Stimulated activated effector memory CD8-positive, alpha-beta T cell treated with anti-CD3 and anti-CD28 coated beads, Interleukin-12 subunit alpha, Interleukin-12 subunit beta, amount 100 ng/mL, for 72 hours (primary cell): ENCODE measurements at regions not wholly inside any gene's neighbourhood (a gene's known extent, or its start where the extent isn't known, plus 50 kb on each side); places are given as distances from the start of the nearest gene placed in this dataset.

Experiments used
- ATAC-seq: fragments of 150-1000 bp; cut with Tn5 transposase; 2 replicates; pipeline ENCODE4 v1.10.0; 2021
- DNase-seq, 2 donors: peaks; one replicate each; pipeline ENCODE4 v3.0.0; 2021 to 2022; ENCODE audit warnings: low spot score in 2 of 2
- H3K27ac Mint-ChIP-seq: one replicate; pipeline ENCODE4 v1.8.0; 2022; ENCODE audit warnings: mild to moderate bottlenecking, mixed read lengths
- H3K36me3 Mint-ChIP-seq: one replicate; pipeline ENCODE4 v1.8.0; 2022; ENCODE audit warnings: mild to moderate bottlenecking, mixed read lengths
- H3K4me1 Mint-ChIP-seq: one replicate; pipeline ENCODE4 v1.8.0; 2022; ENCODE audit warnings: mixed read lengths
- H3K4me3 Mint-ChIP-seq: one replicate; pipeline ENCODE4 v1.8.0; 2022; ENCODE audit warnings: mild to moderate bottlenecking, mixed read lengths
- H3K9me3 Mint-ChIP-seq: one replicate; pipeline ENCODE4 v1.8.0; 2022; ENCODE audit warnings: mixed read lengths

DNA sequence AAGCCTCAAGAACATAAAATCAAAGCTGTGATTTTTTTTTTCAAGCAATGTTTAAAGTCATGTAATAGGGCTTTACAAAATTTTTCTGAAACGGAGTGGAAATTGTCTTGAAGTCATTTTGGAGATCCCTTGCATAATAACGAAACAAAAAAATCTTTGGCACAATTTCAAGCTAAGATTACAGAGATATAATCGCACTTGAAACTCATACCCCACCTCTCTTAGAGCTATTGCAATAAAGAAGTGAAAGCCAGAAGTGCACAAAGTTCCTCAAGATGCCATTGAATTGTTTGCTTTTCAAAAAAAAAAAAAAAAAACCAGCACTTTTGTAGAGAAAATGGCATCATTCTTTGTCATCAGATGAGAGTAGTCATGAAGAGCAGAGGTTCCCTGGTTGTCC lies 152.3 kb downstream of the PAX3 start:
- no peak overlapping the region for H3K27ac Mint-ChIP-seq
- no peaks in the 10 kb centered on the region for H3K4me1 Mint-ChIP-seq
- DNase-seq (no peak), ATAC-seq (no peak)
- peaks cover 3% of the 10 kb centered on the region for H3K9me3 Mint-ChIP-seq
- no peak overlapping the region for H3K4me3 Mint-ChIP-seq
- H3K36me3 Mint-ChIP-seq, result no peaks in the 10 kb centered on the region

DNA sequence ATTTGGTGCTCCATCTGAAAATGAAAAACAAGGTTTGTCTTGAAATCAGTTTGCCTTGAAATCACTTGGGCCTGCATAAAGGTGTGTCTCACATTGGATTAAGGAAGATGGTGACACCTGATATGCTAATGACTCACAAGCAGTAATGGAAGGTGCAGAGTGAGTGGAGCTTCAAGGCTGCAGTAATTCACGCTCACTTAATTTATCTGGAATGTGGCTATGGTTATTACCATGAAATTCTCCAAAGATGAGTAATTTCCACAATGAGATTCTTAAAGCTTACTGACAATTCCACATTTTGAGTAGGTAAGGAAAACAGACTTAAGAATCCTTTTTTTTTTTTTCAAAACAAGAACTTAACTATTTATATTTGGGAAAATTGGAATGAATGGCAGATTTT lies 156.8 kb downstream of the PAX3 start:
- no peak for ATAC-seq
- peaks cover 6% of the 10 kb centered on the region for H3K9me3 Mint-ChIP-seq
- H3K36me3 Mint-ChIP-seq, result no peaks in the 10 kb centered on the region
- H3K27ac Mint-ChIP-seq, result no peak overlapping the region
- no peak for DNase-seq
- no peaks in the 10 kb centered on the region for H3K4me1 Mint-ChIP-seq
- no peak overlapping the region for H3K4me3 Mint-ChIP-seq

DNA sequence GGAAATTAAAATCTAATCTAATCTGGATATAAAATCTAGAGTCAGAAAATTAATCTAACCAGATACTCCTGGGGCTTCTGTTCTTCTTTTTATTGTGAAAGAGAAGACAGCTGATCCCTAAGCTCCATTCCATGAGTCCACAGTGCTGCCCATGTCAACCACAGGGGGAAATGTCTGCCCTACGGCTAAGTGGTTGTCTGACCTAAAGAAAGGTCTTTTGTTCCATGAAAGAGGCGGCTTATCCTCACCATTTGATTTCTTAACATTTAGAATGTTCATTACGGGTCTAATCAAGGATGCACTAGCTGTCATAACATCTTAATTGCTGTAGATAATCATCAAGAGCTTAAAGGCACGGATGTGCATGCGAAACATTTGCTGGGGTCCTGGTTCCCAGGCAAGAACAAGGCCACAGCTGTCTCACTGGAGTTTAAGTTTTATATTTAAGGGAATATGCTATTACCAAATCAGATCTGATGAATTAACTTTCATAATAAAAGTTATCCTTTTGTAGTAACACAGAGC lies 162.6 kb downstream of the PAX3 start:
- ATAC-seq (no peak), DNase-seq (no peak)
- Mint-ChIP-seq H3K27ac (no peak overlapping the region), H3K4me1 (no peaks in the 10 kb centered on the region), H3K36me3 (no peaks in the 10 kb centered on the region), H3K4me3 (no peak overlapping the region), H3K9me3 (peaks cover 12% of the 10 kb centered on the region)

DNA sequence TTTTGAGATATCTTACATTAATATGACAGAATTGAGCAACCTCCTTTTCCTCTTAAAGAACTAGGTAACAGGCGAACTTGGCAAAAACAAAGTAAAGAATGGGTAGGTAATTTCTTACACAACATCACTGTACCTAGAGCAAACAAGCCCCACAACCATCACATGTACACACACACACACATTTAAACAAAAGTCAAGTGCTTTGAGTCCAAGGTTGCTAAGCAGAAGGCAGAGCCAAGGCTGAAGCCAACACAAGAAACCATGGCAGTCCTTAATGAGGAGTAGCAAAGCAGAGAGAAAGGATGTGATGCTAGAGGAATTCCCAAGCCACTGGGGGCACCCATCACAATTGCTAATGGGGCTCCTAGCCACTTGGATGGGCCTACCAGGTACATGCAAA lies 164.1 kb downstream of the PAX3 start:
- Mint-ChIP-seq H3K27ac (no peak overlapping the region), H3K4me1 (no peaks in the 10 kb centered on the region), H3K36me3 (no peaks in the 10 kb centered on the region), H3K9me3 (peaks cover 12% of the 10 kb centered on the region), H3K4me3 (no peak overlapping the region)
- ATAC-seq, result no peak
- no peak for DNase-seq

DNA sequence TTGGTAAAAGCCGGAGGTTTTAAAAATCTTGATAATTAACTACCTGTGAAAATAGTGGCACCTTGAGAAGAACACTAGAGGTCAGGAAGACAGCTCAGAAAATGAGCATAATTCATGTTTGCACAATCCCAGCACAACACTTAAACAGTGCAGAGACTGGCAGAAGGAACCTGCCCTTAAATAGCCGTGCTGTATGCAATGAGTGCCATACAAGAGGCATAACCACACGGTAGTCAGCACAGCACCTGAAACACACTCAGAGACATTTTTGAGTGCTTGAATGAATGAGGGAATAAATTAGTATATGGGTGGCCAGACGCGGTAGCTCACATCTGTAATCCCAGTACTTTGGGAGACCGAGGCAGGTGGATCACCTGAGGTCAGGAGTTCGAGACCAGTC lies 164.9 kb downstream of the PAX3 start:
- peaks cover 12% of the 10 kb centered on the region for H3K9me3 Mint-ChIP-seq
- no peaks in the 10 kb centered on the region for H3K4me1 Mint-ChIP-seq
- DNase-seq (no peak), ATAC-seq (no peak)
- no peak overlapping the region for H3K27ac Mint-ChIP-seq
- no peak overlapping the region for H3K4me3 Mint-ChIP-seq
- H3K36me3 Mint-ChIP-seq, result no peaks in the 10 kb centered on the region

DNA sequence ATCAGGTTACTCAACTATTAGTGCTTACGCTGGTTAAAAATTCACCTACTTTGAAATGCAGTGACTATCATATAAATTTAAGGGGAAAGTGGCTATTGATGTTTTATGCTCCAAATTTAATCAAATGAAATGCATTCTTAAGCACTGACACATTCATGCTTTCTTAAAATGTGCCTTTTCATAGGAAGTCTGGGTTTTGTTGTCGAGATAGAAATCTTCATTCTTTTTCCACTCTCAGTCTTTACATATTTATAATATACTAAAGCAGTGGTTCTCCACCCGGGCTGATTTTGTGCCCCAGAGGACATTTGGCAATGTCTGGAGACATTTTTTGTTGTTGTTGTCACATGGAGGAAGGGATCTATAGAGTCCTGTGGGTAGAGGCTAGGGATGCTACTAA lies 167.9 kb downstream of the PAX3 start:
- Mint-ChIP-seq H3K9me3 (peaks cover 6% of the 10 kb centered on the region), H3K4me1 (no peaks in the 10 kb centered on the region), H3K27ac (no peak overlapping the region), H3K4me3 (no peak overlapping the region), H3K36me3 (no peaks in the 10 kb centered on the region)
- no peak for ATAC-seq
- DNase-seq, result no peak

DNA sequence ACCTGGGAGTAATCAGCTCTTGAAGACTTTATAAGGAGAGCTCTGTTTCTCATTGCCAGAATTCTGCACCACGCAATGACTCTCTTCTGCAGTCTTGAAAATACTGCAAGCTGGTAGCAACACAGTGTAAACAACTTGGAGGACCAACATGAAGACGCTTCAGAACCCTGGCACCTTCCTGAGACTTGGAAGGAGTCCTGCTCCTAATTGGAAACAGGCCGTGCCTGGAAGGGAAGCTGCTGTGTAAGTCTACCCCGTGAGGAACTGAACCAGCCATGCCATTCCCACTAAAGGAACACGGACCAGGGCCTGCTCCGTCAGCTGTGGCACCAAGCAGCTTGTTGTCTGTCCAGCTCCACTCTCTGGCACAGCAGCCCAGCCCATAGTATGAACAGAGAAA lies 171.1 kb downstream of the PAX3 start:
- no peak overlapping the region for H3K27ac Mint-ChIP-seq
- no peaks in the 10 kb centered on the region for H3K4me1 Mint-ChIP-seq
- ATAC-seq (no peak), DNase-seq (no peak)
- H3K9me3 Mint-ChIP-seq, result peaks cover under 1% of the 10 kb centered on the region
- H3K4me3 Mint-ChIP-seq, result no peak overlapping the region
- no peaks in the 10 kb centered on the region for H3K36me3 Mint-ChIP-seq

DNA sequence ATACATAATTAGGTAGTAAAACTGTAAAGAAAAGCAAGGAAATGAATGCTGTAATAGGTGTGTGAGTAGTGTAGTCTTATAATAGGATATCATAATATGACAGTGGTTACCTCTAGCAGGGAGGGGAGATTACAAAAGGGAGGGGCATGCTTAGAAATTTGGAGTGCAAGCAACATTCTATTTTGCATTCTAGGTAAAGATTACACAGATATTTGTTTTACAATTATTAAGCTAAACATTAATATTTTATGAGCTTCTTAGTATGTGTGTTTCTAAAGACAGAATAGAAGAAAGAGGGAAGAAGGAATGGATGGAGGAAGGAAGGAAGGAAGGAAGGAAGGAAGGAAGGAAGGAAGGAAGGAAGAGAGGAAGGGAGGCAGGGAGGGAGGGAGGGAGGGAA lies 177.9 kb downstream of the PAX3 start:
- Mint-ChIP-seq H3K27ac (no peak overlapping the region), H3K4me3 (no peak overlapping the region), H3K4me1 (no peaks in the 10 kb centered on the region), H3K9me3 (peaks cover 6% of the 10 kb centered on the region), H3K36me3 (no peaks in the 10 kb centered on the region)
- DNase-seq, result no peak
- no peak for ATAC-seq

DNA sequence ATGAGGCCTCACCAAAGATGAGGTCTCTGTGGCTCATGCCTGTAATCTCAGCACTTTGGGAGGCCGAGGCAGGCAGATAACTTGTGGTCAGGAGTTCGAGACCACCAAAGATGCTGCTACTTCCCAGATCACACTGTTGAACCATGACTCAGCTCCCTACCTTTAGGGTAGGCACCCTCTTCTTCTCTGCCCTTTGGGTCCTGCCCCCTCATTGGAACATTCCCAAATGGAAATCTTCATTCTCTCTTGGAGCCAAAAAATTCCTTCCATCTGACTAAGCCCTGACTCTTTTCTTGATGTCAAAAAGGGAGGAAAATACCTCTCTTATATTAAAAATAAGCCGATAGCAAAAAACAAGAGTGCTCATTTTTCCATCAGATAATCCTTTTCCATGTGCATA lies 183.5 kb downstream of the PAX3 start:
- no peak for ATAC-seq
- H3K36me3 Mint-ChIP-seq, result no peaks in the 10 kb centered on the region

DNA sequence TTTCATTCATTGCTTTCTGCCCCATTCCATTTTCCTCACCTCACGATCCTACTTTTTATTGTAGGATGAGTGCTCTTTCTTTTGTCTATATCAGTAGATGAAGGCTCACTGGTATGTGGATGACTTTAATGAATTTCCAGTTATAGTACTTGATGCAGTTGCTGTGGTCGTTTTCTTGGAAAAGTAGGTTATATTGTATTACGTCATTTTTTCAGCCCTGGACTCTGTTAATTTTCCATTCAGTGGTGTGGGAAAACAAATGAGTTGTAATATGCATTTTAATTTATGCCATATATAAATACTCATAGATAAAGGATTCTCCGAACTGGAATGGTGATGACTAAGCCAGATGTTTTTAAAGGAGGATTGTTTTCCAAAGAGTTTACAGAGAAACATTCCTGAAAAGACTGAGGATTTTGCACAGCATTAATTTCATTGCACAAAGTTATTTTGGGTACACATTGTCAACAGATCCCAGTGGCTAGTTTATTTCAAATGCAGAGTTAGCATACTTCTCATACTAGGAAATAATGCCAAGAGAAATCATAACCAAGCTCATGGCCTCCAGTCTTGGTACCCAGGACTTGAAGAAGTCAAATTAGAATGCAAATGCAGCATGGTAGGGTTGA lies 189.7 kb downstream of the PAX3 start:
- DNase-seq (no peak), ATAC-seq (no peak)
- Mint-ChIP-seq H3K9me3 (no peaks in the 10 kb centered on the region), H3K4me3 (no peak overlapping the region), H3K27ac (no peak overlapping the region), H3K4me1 (no peaks in the 10 kb centered on the region), H3K36me3 (no peaks in the 10 kb centered on the region)

More for the DNA sequence above, 183.5 kb downstream of the PAX3 start:
- Mint-ChIP-seq H3K27ac (no peak overlapping the region), H3K9me3 (peaks cover 9% of the 10 kb centered on the region), H3K4me1 (no peaks in the 10 kb centered on the region), H3K4me3 (no peak overlapping the region)
- no peak for DNase-seq

DNA sequence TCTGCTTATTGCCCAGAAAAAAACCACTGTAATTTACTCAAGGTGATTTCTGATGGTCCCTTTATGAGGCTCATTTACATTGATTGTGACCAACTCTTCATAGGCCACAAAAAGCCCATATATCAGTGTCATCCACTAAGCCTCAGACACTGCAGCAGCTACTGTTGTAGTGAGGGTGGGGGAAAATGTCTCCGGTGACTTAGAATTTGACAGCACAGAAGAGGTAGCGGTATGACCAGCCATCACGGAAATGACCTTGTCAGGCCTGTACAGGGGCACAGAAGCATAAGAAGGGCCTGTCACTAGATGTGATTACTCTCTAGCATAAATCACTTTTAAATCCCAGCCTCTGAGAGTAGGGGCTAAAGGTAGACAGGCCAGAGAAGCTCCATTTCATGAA lies 190.3 kb downstream of the PAX3 start:
- Mint-ChIP-seq H3K36me3 (no peaks in the 10 kb centered on the region), H3K4me3 (no peak overlapping the region), H3K9me3 (no peaks in the 10 kb centered on the region), H3K4me1 (no peaks in the 10 kb centered on the region), H3K27ac (no peak overlapping the region)
- DNase-seq (no peak), ATAC-seq (no peak)

DNA sequence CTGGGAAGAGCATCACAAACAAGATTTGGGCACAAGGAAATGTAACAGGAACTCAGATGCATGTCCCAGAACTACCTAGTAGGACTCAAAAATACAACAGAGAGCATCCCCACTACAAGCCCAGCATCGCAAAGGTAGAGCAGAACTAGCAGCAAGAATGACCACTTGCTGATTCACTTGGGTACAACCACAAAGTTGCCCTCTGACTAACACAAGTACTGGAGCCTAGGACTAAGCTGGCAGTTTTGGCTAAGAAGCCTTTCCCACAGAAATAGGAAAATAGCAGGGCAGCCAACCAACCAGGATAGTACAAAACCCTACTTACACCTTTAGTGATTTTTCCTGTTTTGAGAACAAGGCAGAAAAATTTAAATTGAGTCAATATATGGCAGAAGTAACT lies 193.8 kb downstream of the PAX3 start:
- Mint-ChIP-seq H3K36me3 (no peaks in the 10 kb centered on the region), H3K4me1 (no peaks in the 10 kb centered on the region), H3K4me3 (no peak overlapping the region), H3K9me3 (no peaks in the 10 kb centered on the region), H3K27ac (no peak overlapping the region)
- ATAC-seq (no peak), DNase-seq (no peak)

DNA sequence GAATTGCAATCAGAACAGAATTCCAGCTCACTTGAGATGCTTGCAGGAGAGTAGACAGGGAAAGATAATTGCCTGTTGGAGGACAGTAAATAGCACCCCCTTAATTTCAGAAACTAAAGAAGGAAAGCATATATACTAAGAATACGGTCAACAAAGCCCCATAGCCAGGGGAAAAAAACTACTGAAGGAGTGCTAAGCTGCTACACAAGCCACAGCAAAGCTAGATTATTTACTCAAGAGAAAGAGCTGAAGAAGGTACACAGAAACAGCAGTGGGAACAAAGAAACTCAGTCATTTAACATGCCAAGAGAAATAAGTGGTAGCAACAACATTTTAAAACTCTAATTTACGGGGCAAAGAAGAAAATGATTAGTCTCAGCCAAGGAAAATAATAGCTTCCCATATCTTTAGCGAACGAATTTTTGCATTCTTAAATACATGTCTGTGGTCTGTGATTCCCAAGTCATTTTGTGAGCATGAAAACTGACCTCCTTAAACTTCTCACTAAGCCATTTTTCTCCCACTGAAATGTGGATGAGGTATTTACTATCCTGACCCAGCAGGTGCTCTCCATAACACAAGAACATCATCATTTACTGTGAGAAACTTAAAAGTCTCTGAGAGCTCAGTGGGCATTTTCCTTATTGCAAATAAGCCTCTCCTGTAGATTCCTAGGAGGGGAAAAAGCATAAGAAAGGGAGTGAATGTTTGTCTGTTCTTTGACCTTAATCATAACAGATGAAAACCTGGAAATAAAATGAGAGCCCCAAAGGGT lies 196.0 kb downstream of the PAX3 start:
- no peak for DNase-seq
- ATAC-seq, result no peak

DNA sequence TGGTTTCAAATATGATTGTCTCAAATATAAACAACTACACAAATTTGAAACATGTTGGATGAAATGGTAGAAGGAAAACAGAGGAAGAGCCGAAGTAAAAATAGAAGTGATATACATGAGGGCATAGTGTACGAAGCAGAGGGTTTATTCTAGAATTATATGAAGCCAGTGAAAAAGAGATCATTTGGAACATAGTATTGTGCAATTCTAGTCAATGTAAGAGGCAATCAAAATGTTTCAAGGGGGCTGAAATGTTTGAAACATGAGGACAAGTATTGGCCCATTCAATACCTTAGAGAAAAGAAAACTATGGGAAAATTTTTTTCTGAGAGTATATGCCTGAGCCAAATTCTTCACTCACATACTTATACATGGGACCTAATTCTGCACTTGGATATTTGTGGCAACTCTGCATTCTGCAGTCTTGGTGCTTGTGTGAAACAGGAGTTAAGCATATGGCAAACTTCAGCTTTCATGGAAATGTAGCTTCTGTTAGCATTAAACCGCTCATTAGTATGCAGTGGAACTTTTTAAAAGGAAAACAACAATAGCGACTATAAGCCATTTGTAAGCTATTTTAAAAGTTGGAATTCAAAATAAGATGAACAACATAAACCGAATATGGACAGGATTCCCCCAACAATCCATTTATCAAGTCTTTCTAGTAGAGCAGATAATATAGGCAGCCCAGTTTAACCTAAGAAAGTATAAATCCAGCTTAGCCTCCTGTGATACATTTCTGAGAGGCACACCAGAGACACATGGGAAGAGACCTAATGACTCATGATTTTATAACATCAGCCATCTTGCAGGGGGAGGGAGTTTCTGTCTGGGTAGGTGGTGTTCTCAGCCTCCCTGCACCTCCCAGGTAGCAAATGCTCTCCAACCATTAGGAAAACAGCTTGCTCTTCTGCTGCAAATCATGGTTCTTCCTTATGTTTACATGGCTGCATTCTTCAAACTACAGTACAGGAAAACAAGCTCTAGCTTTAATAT lies 197.8 kb downstream of the PAX3 start:
- DNase-seq, result no peak
- Mint-ChIP-seq H3K4me1 (no peaks in the 10 kb centered on the region), H3K4me3 (no peak overlapping the region), H3K9me3 (peaks cover 4% of the 10 kb centered on the region), H3K27ac (no peak overlapping the region), H3K36me3 (no peaks in the 10 kb centered on the region)
- no peak for ATAC-seq

More for the DNA sequence above, 196.0 kb downstream of the PAX3 start:
- Mint-ChIP-seq H3K4me3 (no peak overlapping the region), H3K36me3 (no peaks in the 10 kb centered on the region), H3K4me1 (no peaks in the 10 kb centered on the region), H3K27ac (no peak overlapping the region), H3K9me3 (peaks cover 4% of the 10 kb centered on the region)

DNA sequence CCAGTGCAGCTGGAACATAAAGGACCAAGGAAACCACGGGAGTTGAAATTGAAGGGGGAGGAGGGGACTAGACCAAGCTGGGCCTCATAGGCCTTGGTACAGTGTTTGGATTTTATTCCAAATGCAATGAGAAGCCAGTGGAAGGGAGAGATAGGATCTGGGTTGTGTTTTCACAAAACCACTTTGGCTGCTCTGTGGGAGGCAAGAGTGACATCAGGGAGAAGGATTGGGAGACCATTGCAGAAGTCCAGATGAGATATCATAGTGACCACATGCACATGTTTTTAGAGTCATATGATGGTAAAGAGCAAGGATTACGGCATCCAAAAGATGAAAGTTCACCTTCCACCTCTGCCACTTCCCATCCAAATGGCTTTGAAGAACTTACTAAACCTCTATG lies 210.2 kb downstream of the PAX3 start:
- Mint-ChIP-seq H3K9me3 (peaks cover 5% of the 10 kb centered on the region), H3K36me3 (no peaks in the 10 kb centered on the region), H3K27ac (no peak overlapping the region), H3K4me1 (no peaks in the 10 kb centered on the region), H3K4me3 (no peak overlapping the region)
- DNase-seq (no peak), ATAC-seq (no peak)
